Thoracic aorta (tissue), 2 donors: ENCODE measurements at regions not wholly inside any gene's neighbourhood (a gene's known extent, or its start where the extent isn't known, plus 50 kb on each side); places are given as distances from the start of the nearest gene placed in this dataset.
A peak's percentile ranks its signal among the peaks of the same experiment; 100 is the strongest.

Experiments used
- ATAC-seq: fragments of 150-250 bp; one replicate; pipeline ENCODE4 v1.8.0; 2017; ENCODE audit warnings: low read depth; ENCODE audit not compliant: insufficient number of reproducible peaks, low FRiP score
- DNase-seq: peaks from one replicate; pipeline ENCODE4 v3.0.0-alpha.2; 2020; ENCODE audit warnings: low spot score
- H3K27ac ChIP-seq, 2 donors: fragments of 200-600 bp; sonication (generic); 1 replicate in 1 of 2; 2 replicates in 1 of 2; pipeline ENCODE4 v1.5.1; 2016; ENCODE audit warnings: mild to moderate bottlenecking in 2 of 2, moderate library complexity in 2 of 2
- H3K27me3 ChIP-seq: fragments of 200-600 bp; sonication (generic); replicated peaks from 2 replicates; pipeline ENCODE4 v1.6.0; 2016; ENCODE audit warnings: mild to moderate bottlenecking; ENCODE audit not compliant: insufficient read depth
- H3K36me3 ChIP-seq: fragments of 200-600 bp; sonication (generic); one replicate; pipeline ENCODE4 v1.5.1; 2016
- H3K4me1 ChIP-seq, 2 donors: fragments of 200-600 bp; sonication (generic); 1 replicate in 1 of 2; 2 replicates in 1 of 2; pipeline versions ENCODE4 v1.5.1 to v1.6.0; 2016; ENCODE audit warnings: low read depth in 2 of 2, mild to moderate bottlenecking in 1 of 2; ENCODE audit not compliant: control insufficient read depth in 1 of 2
- H3K4me3 ChIP-seq: fragments of 200-600 bp; sonication (generic); 2 replicates; pipeline ENCODE4 v1.5.1; 2016; ENCODE audit warnings: mild to moderate bottlenecking
- H3K9me3 ChIP-seq: fragments of 200-600 bp; sonication (generic); 2 replicates; pipeline ENCODE4 v1.5.1; 2016
- CTCF ChIP-seq: fragments of 200-600 bp; sonication (generic); IDR thresholded peaks from one replicate; pipeline ENCODE4 v1.5.1; 2019; ENCODE audit warnings: antibody characterized with exemption

GRCh38 chr7:41867639-41868280, 164.9 kb upstream of the INHBA start:
- Histone ChIP-seq H3K27ac (peak overlapping the region in 1 of 2 donors; percentile 35), H3K9me3 (peaks cover 5% of the 10 kb centered on the region), H3K36me3 (no peaks in the 10 kb centered on the region), H3K27me3 (no peaks in the 10 kb centered on the region), H3K4me3 (no peak overlapping the region), H3K4me1 (peaks cover 0 to 16% of the 10 kb centered on the region in 2 donors)
- no peak for TF ChIP-seq CTCF
- ATAC-seq (no peak), DNase-seq (no peak)

- Histone ChIP-seq H3K27ac (no peak overlapping the region), H3K4me3 (no peak overlapping the region)
These were observed 159.4 kb upstream of the INHBA start for GRCh38 chr7:41862261-41862660.

GRCh38 chr7:41861642-41862041, 158.8 kb upstream of the INHBA start:
- ATAC-seq = no peak
- H3K4me1 ChIP-seq = no peaks in the 10 kb centered on the region
- TF ChIP-seq CTCF = no peak

More at GRCh38 chr7:41862261-41862660, 159.4 kb upstream of the INHBA start:
- TF ChIP-seq CTCF = no peak
- H3K4me1 ChIP-seq = no peaks in the 10 kb centered on the region
- ATAC-seq (no peak), DNase-seq (no peak)
- no peaks in the 10 kb centered on the region for H3K27me3 ChIP-seq
- no peaks in the 10 kb centered on the region for H3K36me3 ChIP-seq
- H3K9me3 ChIP-seq = peaks cover 5% of the 10 kb centered on the region

GRCh38 chr7:41858201-41858600, 155.3 kb upstream of the INHBA start:
- ATAC-seq = no peak
- no peak overlapping the region for H3K27ac ChIP-seq
- no peak for TF ChIP-seq CTCF
- H3K36me3 ChIP-seq = no peaks in the 10 kb centered on the region
- no peaks in the 10 kb centered on the region for H3K4me1 ChIP-seq
- H3K4me3 ChIP-seq = no peak overlapping the region
- H3K27me3 ChIP-seq = no peaks in the 10 kb centered on the region
- no peak for DNase-seq
- no peaks in the 10 kb centered on the region for H3K9me3 ChIP-seq

More at GRCh38 chr7:41861642-41862041, 158.8 kb upstream of the INHBA start:
- no peak overlapping the region for H3K4me3 ChIP-seq
- no peak for DNase-seq
- H3K9me3 ChIP-seq = peaks cover 5% of the 10 kb centered on the region
- no peaks in the 10 kb centered on the region for H3K27me3 ChIP-seq
- no peak overlapping the region for H3K27ac ChIP-seq
- no peaks in the 10 kb centered on the region for H3K36me3 ChIP-seq

- TF ChIP-seq CTCF = no peak
- no peaks in the 10 kb centered on the region for H3K36me3 ChIP-seq
- H3K27me3 ChIP-seq = no peaks in the 10 kb centered on the region
- DNase-seq = no peak
- no peak overlapping the region for H3K27ac ChIP-seq
- H3K4me1 ChIP-seq = no peaks in the 10 kb centered on the region
- ATAC-seq = no peak
- no peaks in the 10 kb centered on the region for H3K9me3 ChIP-seq
- no peak overlapping the region for H3K4me3 ChIP-seq
These were observed 152.9 kb upstream of the INHBA start for GRCh38 chr7:41855798-41856197.
